Memory B cell (primary cell): ENCODE measurements at regions not wholly inside any gene's neighbourhood (a gene's known extent, or its start where the extent isn't known, plus 50 kb on each side); places are given as distances from the start of the nearest gene placed in this dataset.
"Not testable (repeated sequence)": the region's sequence is repeated elsewhere in the genome, so short reads cannot be mapped to it uniquely, and the experiment has no call there.

Source experiments
- ATAC-seq: fragments of 150-1000 bp; cut with Tn5 transposase; 2 replicates; pipeline ENCODE4 v1.10.0; 2021; ENCODE audit warnings: low read depth, mild to moderate bottlenecking, moderate library complexity
- DNase-seq, 2 donors: peaks; one replicate each; pipeline ENCODE4 v3.0.0; 2022; ENCODE audit warnings: low spot score in 2 of 2
- H3K27ac Mint-ChIP-seq: one replicate; pipeline ENCODE4 v1.8.0; 2022; ENCODE audit warnings: mild to moderate bottlenecking, moderate library complexity, mixed read lengths
- H3K27me3 Mint-ChIP-seq: one replicate; pipeline ENCODE4 v1.8.0; 2022; ENCODE audit warnings: mixed read lengths
- H3K36me3 Mint-ChIP-seq: one replicate; pipeline ENCODE4 v1.8.0; 2022; ENCODE audit warnings: mild to moderate bottlenecking, mixed read lengths
- H3K4me1 Mint-ChIP-seq: one replicate; pipeline ENCODE4 v1.8.0; 2022; ENCODE audit warnings: mixed read lengths
- H3K4me3 Mint-ChIP-seq: one replicate; pipeline ENCODE4 v1.8.0; 2022; ENCODE audit warnings: mild to moderate bottlenecking, moderate library complexity, mixed read lengths
- H3K9me3 Mint-ChIP-seq: one replicate; pipeline ENCODE4 v1.8.0; 2022; ENCODE audit warnings: mixed read lengths

DNA sequence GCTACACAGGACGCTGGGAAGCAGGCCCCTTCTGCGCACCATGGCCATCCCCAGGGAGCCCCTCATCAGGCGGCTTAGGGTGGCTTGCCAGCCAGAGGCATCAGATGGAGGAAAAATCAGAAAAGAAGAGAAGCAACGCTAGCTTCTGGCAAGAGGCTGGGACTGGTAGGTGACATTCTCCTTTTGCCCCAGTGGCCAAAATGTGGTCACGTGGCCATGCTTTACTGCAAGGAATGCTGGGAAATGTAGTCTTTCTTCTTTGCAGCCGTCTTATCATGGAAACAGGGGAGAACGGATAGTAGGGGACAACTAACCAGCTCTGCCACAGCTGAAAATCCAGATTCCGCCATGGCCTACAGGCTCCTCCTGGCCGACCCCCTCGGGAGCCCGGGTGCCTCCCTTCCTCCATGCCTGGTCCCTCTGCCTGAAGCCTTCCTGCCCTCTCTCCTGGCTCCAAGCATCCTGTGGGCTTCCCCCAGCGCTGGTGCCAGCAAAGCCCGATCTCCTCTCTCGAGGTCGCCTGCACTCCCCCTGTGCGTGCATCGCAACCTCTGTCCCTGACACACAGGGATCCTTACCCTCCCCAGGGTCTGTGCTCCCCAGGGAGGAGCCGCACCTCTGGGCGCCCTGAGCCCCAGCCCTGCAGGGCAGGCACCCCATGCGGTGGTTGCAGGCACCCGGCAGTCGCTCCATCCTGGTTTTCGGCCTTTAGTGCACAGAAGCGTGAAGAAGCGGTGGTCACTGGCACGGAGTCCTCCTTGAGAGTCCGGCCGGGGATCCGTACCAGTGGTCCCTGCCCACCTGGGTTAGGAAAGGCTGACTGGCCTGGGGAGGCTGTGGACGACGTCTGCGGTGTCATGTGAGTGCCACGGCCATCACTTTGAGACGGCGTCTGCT is 307.7 kb downstream of the TP53TG3F start:
- H3K9me3 Mint-ChIP-seq, ATAC-seq, H3K36me3 Mint-ChIP-seq, H3K4me1 Mint-ChIP-seq, DNase-seq, H3K27ac Mint-ChIP-seq, H3K4me3 Mint-ChIP-seq, H3K27me3 Mint-ChIP-seq: not testable (repeated sequence)

DNA sequence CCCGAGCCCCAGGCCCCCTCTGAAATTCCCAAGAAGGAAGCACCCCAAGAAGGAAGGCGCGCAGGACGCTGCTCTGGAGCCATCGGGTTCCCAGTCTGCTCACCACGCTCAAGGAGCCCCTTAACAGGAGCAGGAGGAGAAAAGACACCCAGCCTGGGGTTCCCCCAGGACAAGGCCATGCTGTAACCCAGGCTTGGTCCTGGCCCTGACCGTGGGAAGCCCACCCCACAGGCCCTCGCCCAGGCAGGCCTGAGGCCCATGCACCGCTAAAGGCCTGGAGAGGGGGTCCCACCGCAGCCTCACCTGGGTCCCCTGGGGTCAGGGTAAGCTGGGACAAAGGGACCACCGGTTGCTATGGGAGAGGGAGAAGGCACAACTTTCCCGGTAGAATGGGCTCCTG is 309.3 kb downstream of the TP53TG3F start:
- not testable (repeated sequence) for H3K27me3 Mint-ChIP-seq, H3K4me1 Mint-ChIP-seq, H3K4me3 Mint-ChIP-seq, ATAC-seq, H3K36me3 Mint-ChIP-seq, DNase-seq, H3K9me3 Mint-ChIP-seq, H3K27ac Mint-ChIP-seq

DNA sequence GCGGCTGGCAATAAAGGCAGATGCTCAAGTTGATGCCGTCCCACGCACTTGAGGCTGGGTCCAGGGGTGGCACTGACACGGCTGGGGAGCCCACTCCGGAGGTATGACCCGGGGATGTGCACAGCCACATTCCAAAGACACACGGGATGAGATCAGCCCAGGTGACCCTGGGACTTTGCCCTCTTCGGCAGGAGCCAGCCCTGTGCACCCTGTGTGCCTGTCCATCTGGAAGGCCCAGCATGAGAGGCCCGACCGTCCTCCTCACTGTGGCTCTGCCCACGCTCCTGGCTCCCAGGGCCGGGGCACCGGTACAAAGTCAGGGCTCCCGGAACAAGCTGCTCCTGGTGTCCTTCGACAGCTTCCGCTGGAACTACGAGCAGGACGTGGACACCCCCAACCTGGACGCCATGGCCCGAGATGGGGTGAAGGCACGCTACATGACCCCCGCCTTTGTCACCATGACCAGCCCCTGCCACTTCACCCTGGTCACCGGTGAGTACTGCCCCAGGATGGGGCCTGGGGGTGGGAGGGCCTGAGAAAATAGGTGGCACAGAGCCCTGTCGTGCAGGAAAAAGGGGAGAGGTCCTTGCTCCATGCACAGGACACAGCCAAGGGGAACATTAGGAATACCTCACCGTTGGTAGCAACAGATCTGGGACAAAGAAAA is 309.9 kb downstream of the TP53TG3F start:
- not testable (repeated sequence) for H3K27ac Mint-ChIP-seq, H3K36me3 Mint-ChIP-seq, H3K4me3 Mint-ChIP-seq, H3K4me1 Mint-ChIP-seq, H3K9me3 Mint-ChIP-seq, DNase-seq, H3K27me3 Mint-ChIP-seq, ATAC-seq

DNA sequence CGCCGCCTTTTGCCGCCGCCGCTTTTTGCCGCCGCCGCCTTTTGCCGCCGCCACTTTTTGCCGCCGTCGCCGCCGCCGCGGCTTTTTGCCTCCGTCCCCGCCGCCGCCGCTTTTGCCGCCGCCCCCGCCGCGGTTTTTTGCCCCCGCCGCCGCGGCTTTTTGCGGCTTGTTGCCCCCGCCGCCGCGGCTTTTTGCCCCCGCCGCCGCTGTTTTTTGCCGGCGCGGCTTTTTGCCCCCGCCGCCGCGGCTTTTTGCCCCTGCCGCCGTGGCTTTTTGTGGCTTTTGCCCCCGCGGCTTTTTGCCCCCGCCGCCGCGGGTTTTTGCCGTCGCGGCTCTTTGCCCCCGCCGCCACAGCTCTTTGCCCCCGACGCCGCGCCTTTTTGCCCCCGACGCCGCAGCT is 311.1 kb downstream of the TP53TG3F start:
- DNase-seq, H3K27ac Mint-ChIP-seq, ATAC-seq, H3K4me1 Mint-ChIP-seq, H3K4me3 Mint-ChIP-seq, H3K36me3 Mint-ChIP-seq, H3K27me3 Mint-ChIP-seq: not testable (repeated sequence)
- H3K9me3 Mint-ChIP-seq: peaks cover 10% of the 10 kb centered on the region

DNA sequence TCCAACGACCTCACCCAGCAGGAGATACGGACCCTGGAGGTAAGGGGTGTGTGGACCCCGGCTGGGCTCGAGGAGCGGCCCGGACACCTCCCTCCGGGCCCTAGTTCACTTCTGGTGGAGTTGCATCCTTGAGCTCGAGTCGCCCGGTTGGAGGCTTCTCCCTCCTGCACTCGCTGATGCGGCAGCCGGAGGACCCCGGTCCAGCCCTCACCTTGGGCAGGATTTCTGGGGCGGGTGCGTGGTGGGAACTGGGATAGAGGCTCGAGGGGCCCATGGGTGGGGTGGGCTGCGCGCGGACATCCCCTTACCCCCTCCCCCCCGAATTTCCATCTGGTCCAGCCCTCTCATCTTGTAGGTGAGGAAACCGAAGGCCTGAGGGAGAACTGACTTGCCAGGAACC is 311.8 kb downstream of the TP53TG3F start:
- ATAC-seq, H3K36me3 Mint-ChIP-seq, H3K27ac Mint-ChIP-seq, H3K4me1 Mint-ChIP-seq, H3K27me3 Mint-ChIP-seq, H3K4me3 Mint-ChIP-seq, DNase-seq: not testable (repeated sequence)
- peaks cover 10% of the 10 kb centered on the region for H3K9me3 Mint-ChIP-seq

DNA sequence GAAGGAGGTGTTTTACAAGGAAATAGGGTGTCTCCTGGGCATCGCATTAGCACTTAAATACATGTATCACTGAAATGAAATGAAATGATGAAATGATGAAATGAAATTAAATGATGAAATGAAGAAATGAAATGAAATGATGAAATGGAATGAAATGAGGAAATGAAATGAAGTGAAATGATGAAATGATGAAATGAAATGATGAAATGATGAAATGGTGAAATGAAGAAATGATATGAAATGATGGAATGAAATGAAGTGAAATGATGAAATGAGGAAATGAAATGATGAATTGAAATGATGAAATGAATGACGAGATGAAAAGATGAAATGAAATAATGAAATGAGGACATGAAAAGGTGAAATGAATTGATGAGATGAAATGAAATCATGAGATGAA is 314.6 kb downstream of the TP53TG3F start:
- H3K4me1 Mint-ChIP-seq, H3K27me3 Mint-ChIP-seq, H3K36me3 Mint-ChIP-seq, ATAC-seq, H3K27ac Mint-ChIP-seq, DNase-seq, H3K4me3 Mint-ChIP-seq: not testable (repeated sequence)
- peaks cover 10% of the 10 kb centered on the region for H3K9me3 Mint-ChIP-seq

DNA sequence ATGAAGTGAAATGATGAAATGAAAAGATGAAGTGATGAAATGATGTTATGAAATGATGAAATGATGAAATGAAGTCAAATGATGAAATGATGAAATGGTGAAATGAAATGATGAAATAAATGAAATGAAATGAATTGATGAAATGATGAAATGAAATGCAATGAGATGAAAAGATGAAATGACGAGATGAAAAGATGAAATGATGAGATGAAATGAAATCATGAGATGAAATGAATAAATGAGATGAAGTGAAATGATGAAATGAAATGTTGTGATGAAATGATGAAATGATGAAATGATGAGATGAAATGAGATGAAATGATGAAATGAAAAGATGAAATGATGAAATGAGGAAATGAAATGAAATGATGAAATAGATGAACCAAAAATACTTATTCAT is 315.3 kb downstream of the TP53TG3F start:
- H3K27me3 Mint-ChIP-seq, ATAC-seq, H3K4me1 Mint-ChIP-seq, DNase-seq, H3K36me3 Mint-ChIP-seq, H3K27ac Mint-ChIP-seq, H3K4me3 Mint-ChIP-seq: not testable (repeated sequence)
- peaks cover 10% of the 10 kb centered on the region for H3K9me3 Mint-ChIP-seq

DNA sequence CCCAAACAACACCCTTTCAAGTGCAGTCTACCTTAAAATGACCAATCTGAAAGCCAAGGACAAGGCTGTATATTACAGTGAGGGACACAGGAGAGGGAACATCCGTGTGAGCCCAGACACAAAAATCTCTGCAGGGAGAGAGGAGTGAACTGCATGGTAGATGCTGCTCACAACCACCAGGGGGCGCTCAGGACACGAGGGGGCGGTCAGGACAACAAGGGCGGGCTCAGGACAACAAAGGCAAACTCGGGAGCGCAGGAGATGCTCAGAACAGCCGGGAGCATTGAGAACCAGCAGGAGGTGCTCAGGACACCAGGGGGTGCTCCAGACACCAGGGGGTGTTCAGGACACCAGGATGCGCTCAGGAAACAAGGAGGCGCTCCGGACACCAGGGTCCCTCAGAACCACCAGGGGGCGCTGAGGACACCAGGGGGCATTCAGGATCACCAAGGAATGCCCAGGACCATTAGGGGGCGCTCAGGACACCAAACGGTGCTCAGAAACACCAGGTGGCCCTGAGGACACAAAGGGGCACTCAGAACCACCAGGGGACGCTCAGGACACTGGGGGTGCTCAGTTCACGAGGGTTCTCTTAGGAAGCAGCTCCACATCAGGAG is 357.0 kb downstream of the TP53TG3F start:
- not testable (repeated sequence) for H3K4me3 Mint-ChIP-seq, DNase-seq, H3K27me3 Mint-ChIP-seq, H3K9me3 Mint-ChIP-seq, ATAC-seq, H3K36me3 Mint-ChIP-seq, H3K27ac Mint-ChIP-seq, H3K4me1 Mint-ChIP-seq

DNA sequence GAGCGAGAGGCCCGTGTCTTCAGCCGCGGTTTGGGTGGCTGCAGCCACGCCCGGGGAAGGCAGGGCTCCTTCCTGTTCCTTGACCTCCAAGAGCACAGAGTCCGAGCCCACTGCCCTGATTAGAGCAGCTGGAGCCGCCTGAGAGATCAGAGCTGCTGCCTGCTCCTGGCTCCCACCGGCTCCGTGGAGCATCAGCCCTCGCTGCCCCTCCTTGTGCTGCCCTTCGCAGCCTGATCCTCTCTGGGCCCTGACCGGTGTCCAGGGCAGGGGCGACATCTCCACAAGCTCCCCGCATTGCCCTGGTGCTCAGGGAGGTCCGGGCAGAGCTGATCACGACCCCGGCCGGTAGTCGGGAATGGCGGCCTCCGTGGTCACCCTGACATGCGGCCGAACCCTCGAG is 365.3 kb downstream of the TP53TG3F start:
- not testable (repeated sequence) for H3K36me3 Mint-ChIP-seq, ATAC-seq

DNA sequence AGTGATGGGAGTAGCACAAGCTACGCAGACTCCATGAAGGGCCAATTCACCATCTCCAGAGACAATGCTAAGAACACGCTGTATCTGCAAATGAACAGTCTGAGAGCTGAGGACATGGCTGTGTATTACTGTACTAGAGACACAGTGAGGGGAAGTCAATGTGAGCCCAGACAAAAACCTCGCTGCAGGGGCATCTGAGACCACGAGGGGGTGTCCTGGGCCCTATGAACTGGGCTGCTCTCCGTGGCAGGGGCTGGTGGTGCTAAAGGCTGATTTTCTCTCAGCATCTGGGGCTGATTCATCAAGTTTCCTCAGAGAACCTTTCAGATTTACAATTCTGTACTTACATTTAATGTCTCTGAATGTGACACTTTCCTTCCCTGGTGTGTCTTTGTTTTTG is 368.1 kb downstream of the TP53TG3F start:
- not testable (repeated sequence) for DNase-seq, H3K27ac Mint-ChIP-seq, ATAC-seq, H3K4me1 Mint-ChIP-seq, H3K36me3 Mint-ChIP-seq, H3K27me3 Mint-ChIP-seq, H3K4me3 Mint-ChIP-seq, H3K9me3 Mint-ChIP-seq

More for the DNA sequence above, 365.3 kb downstream of the TP53TG3F start:
- H3K4me1 Mint-ChIP-seq, H3K9me3 Mint-ChIP-seq, H3K27me3 Mint-ChIP-seq, H3K27ac Mint-ChIP-seq, DNase-seq, H3K4me3 Mint-ChIP-seq: not testable (repeated sequence)

DNA sequence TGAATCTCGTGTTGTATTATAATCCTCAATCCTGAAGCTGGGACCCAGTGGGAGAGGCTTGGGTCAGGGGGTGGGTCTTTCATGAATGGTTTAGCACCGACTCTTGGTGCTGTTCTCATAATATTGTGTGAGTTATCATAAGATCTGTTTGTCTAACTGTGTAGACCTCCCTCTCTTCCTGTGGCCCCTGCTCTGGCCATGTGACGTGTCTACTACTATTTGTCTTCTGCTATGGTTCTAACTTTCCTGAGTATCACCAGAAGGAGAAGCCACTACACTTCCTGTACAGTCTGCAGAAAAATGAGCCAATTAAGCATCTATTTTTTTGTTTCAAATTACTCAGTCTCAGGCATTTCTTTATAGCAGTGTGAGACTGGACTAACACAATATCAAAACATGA is 379.7 kb downstream of the TP53TG3F start:
- H3K27me3 Mint-ChIP-seq, H3K27ac Mint-ChIP-seq, H3K36me3 Mint-ChIP-seq, H3K9me3 Mint-ChIP-seq, H3K4me3 Mint-ChIP-seq, H3K4me1 Mint-ChIP-seq, ATAC-seq, DNase-seq: not testable (repeated sequence)

DNA sequence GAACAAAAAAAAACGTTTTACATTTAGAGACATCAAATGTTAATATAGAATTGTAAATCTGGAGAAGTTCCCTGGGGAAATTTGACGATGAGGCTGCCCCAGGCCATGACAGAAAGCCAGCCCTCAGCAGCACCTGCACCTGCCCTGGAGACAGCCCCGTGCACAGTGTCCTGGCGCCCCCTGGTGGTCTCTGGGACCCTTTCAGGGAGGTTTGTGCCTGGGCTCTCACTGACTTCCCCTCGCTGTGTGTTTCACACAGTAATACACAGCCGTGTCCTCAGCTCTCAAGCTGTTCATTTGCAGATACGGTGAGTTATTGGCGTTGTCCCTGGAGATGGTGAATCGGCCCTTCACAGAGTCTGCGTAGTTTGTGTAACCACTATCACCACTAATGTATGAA is 385.1 kb downstream of the TP53TG3F start:
- H3K27me3 Mint-ChIP-seq, H3K9me3 Mint-ChIP-seq, H3K4me3 Mint-ChIP-seq, ATAC-seq, H3K27ac Mint-ChIP-seq, H3K36me3 Mint-ChIP-seq, H3K4me1 Mint-ChIP-seq: not testable (repeated sequence)
- peak in 1 of 2 donors; percentile 43 for DNase-seq
